ENCODE measurements at regions not wholly inside any gene's neighbourhood (a gene's known extent, or its start where the extent isn't known, plus 50 kb on each side); places are given as distances from the start of the nearest gene placed in this dataset.

DNA sequence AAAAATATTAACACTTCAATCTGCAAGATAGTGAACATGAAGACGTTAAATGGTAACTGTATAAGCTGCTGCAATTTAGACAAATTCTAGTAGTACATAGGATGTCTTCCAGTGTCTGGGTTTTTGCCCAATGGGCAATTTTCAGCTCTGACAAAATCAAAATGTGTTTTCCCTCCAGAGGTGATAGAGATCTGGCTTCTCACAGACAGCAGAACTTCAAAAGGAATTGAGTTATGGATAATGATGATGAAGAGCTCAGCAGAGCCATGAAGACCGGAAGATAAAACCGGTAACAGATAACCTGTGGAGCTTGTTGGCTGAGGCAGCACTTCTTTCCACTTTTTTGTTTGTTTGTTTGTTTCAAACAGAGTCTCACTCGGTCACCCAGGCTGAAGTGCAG is 89.4 kb upstream of the NTRK3 start:
- TF ChIP-seq SNAI2 (CRISPR knock-in tag; IDR thresholded peaks at IDR 0.05), result no peak
- TF ChIP-seq, protein P1, sequence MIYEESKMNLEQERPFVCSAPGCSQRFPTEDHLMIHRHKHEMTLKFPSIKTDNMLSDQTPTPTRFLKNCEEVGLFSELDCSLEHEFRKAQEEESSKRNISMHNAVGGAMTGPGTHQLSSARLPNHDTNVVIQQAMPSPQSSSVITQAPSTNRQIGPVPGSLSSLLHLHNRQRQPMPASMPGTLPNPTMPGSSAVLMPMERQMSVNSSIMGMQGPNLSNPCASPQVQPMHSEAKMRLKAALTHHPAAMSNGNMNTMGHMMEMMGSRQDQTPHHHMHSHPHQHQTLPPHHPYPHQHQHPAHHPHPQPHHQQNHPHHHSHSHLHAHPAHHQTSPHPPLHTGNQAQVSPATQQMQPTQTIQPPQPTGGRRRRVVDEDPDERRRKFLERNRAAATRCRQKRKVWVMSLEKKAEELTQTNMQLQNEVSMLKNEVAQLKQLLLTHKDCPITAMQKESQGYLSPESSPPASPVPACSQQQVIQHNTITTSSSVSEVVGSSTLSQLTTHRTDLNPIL (CRISPR knock-in tag; IDR thresholded peaks at IDR 0.05; ENCODE audit: low read depth), result no peak
- TF ChIP-seq ZNF565 (CRISPR knock-in tag; conservative IDR thresholded peaks at IDR 0.05; ENCODE audit: low read depth), result no peak
- TF ChIP-seq ESRRG (CRISPR knock-in tag; IDR thresholded peaks at IDR 0.05), result no peak
- TF ChIP-seq, protein P2, sequence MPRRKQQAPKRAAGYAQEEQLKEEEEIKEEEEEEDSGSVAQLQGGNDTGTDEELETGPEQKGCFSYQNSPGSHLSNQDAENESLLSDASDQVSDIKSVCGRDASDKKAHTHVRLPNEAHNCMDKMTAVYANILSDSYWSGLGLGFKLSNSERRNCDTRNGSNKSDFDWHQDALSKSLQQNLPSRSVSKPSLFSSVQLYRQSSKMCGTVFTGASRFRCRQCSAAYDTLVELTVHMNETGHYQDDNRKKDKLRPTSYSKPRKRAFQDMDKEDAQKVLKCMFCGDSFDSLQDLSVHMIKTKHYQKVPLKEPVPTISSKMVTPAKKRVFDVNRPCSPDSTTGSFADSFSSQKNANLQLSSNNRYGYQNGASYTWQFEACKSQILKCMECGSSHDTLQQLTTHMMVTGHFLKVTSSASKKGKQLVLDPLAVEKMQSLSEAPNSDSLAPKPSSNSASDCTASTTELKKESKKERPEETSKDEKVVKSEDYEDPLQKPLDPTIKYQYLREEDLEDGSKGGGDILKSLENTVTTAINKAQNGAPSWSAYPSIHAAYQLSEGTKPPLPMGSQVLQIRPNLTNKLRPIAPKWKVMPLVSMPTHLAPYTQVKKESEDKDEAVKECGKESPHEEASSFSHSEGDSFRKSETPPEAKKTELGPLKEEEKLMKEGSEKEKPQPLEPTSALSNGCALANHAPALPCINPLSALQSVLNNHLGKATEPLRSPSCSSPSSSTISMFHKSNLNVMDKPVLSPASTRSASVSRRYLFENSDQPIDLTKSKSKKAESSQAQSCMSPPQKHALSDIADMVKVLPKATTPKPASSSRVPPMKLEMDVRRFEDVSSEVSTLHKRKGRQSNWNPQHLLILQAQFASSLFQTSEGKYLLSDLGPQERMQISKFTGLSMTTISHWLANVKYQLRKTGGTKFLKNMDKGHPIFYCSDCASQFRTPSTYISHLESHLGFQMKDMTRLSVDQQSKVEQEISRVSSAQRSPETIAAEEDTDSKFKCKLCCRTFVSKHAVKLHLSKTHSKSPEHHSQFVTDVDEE (CRISPR knock-in tag; IDR thresholded peaks at IDR 0.05), result no peak
- TF ChIP-seq, protein P3, sequence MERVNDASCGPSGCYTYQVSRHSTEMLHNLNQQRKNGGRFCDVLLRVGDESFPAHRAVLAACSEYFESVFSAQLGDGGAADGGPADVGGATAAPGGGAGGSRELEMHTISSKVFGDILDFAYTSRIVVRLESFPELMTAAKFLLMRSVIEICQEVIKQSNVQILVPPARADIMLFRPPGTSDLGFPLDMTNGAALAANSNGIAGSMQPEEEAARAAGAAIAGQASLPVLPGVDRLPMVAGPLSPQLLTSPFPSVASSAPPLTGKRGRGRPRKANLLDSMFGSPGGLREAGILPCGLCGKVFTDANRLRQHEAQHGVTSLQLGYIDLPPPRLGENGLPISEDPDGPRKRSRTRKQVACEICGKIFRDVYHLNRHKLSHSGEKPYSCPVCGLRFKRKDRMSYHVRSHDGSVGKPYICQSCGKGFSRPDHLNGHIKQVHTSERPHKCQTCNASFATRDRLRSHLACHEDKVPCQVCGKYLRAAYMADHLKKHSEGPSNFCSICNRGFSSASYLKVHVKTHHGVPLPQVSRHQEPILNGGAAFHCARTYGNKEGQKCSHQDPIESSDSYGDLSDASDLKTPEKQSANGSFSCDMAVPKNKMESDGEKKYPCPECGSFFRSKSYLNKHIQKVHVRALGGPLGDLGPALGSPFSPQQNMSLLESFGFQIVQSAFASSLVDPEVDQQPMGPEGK (CRISPR knock-in tag; IDR thresholded peaks at IDR 0.05; ENCODE audit: borderline replicate concordance), result no peak

Data from SK-N-SH treated with all-trans-retinoic acid at 6 μM for 48 hours (cell line).